ENCODE measurements at regions not wholly inside any gene's neighbourhood (a gene's known extent, or its start where the extent isn't known, plus 50 kb on each side); places are given as distances from the start of the nearest gene placed in this dataset.
"Not testable (repeated sequence)": the region's sequence is repeated elsewhere in the genome, so short reads cannot be mapped to it uniquely, and the experiment has no call there.

GRCh38 chr5:15191012-15191411 lies 309.0 kb upstream of the FBXL7 start:
- DNase-seq = no peak

GRCh38 chr5:15183520-15183919 lies 311.9 kb upstream of the ANKH start:
- DNase-seq = no peak

GRCh38 chr5:15170173-15170572 lies 298.6 kb upstream of the ANKH start:
- DNase-seq = no peak

- DNase-seq = no peak
Measured at GRCh38 chr5:15168358-15168757, 296.8 kb upstream of the ANKH start.

GRCh38 chr5:15160091-15160490 lies 288.5 kb upstream of the ANKH start:
- no peak for DNase-seq

- DNase-seq = no peak
Measured at GRCh38 chr5:15159606-15160005, 288.0 kb upstream of the ANKH start.

- no peak for DNase-seq
Measured at GRCh38 chr5:15142458-15142857, 270.9 kb upstream of the ANKH start.

- DNase-seq = no peak
Measured at GRCh38 chr5:15137414-15137813, 265.8 kb upstream of the ANKH start.

- DNase-seq = no peak
Measured at GRCh38 chr5:15135661-15136060, 264.1 kb upstream of the ANKH start.

GRCh38 chr5:15133456-15133965 lies 261.9 kb upstream of the ANKH start:
- DNase-seq = no peak

- no peak for DNase-seq
Measured at GRCh38 chr5:15132816-15133405, 261.3 kb upstream of the ANKH start.

- DNase-seq = no peak
Measured at GRCh38 chr5:15131909-15132308, 260.3 kb upstream of the ANKH start.

- no peak for DNase-seq
Measured at GRCh38 chr5:15124871-15125568, 253.4 kb upstream of the ANKH start.

- DNase-seq = no peak
Measured at GRCh38 chr5:15124461-15124860, 252.9 kb upstream of the ANKH start.

GRCh38 chr5:15117688-15118087 lies 246.1 kb upstream of the ANKH start:
- no peak for DNase-seq

GRCh38 chr5:15116996-15117395 lies 245.4 kb upstream of the ANKH start:
- DNase-seq = no peak

- DNase-seq = no peak
Measured at GRCh38 chr5:15106530-15107283, 235.1 kb upstream of the ANKH start.

- peak in 5 of 14 donors; percentile 0 to 6 (median 2) for DNase-seq
Measured at GRCh38 chr5:15105799-15106393, 234.3 kb upstream of the ANKH start.

- DNase-seq = no peak
Measured at GRCh38 chr5:15103864-15104263, 232.3 kb upstream of the ANKH start.

- DNase-seq = no peak
Measured at GRCh38 chr5:15103130-15103529, 231.6 kb upstream of the ANKH start.

- no peak for DNase-seq
Measured at GRCh38 chr5:15097552-15097951, 226.0 kb upstream of the ANKH start.

GRCh38 chr5:15096686-15097085 lies 225.1 kb upstream of the ANKH start:
- DNase-seq = not testable (repeated sequence)

- DNase-seq = peak in 1 of 14 donors; percentile 3
Measured at GRCh38 chr5:15092801-15093200, 221.2 kb upstream of the ANKH start.
